G401 (cell line): ENCODE measurements at regions not wholly inside any gene's neighbourhood (a gene's known extent, or its start where the extent isn't known, plus 50 kb on each side); places are given as distances from the start of the nearest gene placed in this dataset.

ENCODE experiments used
- DNase-seq: peaks from one replicate; pipeline ENCODE4 v3.0.0-alpha.2; 2015; ENCODE audit warnings: low spot score
- in situ Hi-C: cut with HindIII; loops from 2 replicates; pipeline ENCODE4 v1.10.0; 2016; ENCODE audit warnings: low sequenced_read_pairs, mixed read lengths

DNA sequence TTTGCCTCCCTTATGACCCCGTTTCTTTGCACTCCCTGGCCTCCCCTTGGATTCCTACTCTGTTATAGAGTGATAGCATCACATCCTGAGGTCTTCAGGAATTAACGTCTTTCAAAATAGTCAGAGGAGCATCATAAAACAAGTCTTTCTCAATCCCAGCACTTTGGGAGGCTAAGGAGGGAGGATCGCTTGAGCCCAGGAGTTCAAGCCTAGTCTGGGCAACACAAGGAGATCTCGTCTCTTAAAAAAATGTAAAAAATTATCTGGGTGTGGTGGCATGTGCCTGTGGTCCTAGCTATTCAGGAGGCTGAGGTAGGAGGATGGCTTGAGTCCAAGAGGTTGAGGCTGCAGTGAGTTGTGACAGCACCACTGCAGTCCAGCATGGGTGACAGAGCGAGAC is 68.7 kb upstream of the AMPD3 start:
- in situ Hi-C loops, result no loop called here
- DNase-seq, result no peak

DNA sequence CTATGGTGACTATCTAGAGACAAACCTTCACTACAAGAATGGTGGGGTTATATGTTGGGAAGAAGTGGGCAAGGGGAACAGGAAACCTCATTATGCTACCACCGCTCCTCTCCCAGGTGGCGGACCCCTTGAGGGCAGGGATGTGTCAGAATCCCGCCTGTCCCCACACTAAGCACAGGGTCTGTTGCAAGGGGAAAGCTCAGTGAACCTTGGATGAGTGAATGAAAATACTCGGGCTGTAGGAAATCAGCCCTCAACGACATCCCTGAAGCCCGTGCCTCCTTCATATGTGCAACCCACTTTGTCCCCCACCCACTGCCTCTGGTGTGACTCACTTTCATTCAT is 68.2 kb upstream of the AMPD3 start:
- in situ Hi-C loops, result no loop called here

DNA sequence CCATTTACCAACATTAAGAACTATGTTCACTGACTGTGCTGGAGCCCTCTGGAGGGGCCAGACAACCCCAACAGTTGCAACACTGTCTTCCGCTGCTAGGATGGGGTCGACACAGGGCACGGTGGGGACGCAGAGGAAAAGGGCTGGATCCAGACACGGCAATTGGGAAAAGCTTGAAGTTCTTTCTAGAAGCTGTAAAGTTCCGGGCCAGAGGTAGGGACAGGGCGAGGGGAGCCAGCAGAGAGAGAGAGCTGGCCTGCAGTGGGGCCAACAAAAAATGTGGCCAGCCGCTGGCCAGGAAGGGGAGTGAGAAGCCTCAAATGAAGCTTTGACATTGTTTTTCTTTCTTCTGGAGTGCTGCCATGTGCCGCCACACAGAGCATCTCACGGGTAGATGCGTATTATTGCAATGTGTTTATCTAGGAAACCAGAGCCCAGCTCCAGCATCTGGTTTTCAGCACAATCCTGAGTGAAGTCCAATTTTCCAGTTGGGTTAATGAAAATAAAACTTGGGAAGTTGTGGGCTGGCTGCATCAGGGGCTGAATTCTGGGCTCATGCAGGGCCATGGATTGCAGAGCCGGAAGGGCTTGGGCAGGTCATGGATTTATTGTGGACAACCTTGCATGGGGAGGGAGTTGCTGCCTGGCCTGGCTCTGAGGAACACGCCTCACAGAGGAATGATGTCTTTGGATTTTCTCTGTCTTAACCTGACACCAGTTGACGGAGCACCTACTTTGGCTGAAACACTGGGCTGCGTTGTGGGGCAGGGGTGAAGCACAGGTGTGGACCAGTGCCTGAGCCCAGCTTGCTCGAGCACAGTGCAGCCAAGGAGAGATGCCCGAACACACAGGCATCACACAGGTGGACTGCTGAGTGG is 67.6 kb upstream of the AMPD3 start:
- in situ Hi-C loops, result no loop called here

More for the DNA sequence above, 68.2 kb upstream of the AMPD3 start:
- no peak for DNase-seq

DNA sequence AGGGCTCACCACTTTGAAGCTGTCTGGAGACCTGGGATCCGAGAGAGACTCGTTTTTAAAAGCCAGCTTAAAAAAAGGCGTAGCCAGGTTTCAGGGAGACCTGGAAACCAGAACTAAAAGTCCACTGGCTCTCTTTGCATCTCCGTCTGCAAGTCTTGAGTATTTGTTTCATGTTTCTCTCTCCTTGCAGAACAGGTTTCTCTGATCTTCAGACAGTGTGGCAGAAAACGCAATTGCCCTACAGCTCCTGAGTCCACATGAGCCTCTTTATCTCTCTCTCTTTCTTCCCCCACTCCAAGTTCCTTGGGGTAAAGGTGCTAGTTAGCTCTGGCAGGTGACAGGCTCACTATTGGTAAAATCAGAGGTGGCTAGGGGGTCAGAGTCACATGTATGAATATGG is 67.0 kb upstream of the AMPD3 start:
- in situ Hi-C loops, result no loop called here
- DNase-seq, result no peak

More for the DNA sequence above, 67.6 kb upstream of the AMPD3 start:
- no peak for DNase-seq

DNA sequence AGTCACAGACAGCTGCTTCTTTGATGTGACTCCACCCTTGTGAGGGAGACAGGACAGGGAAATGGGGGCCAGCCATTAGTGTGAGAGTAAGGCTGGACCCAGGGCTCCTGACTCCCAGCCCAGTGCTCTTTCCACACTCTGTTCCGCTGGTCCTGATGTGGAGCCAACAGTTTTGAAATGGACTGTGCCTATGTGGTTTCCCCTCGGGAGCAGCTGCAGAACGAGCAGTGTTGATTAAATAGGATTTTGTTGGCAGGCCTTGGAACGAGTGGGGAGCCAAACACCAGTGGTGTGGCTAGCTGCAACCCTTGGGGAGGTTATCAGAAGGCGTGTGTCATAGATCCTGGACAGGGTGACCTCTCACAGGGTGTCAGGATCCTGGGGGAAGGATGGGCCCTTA is 66.5 kb upstream of the AMPD3 start:
- in situ Hi-C loops, result no loop called here

DNA sequence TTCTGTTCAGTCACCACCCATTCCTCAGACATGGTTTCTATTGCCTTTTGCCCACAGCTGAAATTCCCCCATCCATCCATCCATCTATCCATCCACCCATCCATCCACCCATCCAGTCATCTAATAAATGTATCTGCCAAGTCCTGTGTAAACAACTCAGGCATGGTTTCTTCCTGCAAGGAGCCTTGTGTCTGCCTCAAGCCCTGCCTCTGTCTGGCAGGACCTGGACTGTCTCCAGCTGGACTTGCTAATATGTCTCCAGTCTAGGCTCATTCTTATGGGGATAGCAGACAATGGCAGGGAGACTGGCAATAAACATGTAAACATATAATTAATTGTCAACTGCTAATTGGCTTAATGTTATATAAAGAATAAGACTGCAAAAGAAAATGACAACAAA is 64.7 kb upstream of the AMPD3 start:
- DNase-seq, result no peak
- in situ Hi-C loops, result no loop called here

More for the DNA sequence above, 66.5 kb upstream of the AMPD3 start:
- DNase-seq, result no peak

DNA sequence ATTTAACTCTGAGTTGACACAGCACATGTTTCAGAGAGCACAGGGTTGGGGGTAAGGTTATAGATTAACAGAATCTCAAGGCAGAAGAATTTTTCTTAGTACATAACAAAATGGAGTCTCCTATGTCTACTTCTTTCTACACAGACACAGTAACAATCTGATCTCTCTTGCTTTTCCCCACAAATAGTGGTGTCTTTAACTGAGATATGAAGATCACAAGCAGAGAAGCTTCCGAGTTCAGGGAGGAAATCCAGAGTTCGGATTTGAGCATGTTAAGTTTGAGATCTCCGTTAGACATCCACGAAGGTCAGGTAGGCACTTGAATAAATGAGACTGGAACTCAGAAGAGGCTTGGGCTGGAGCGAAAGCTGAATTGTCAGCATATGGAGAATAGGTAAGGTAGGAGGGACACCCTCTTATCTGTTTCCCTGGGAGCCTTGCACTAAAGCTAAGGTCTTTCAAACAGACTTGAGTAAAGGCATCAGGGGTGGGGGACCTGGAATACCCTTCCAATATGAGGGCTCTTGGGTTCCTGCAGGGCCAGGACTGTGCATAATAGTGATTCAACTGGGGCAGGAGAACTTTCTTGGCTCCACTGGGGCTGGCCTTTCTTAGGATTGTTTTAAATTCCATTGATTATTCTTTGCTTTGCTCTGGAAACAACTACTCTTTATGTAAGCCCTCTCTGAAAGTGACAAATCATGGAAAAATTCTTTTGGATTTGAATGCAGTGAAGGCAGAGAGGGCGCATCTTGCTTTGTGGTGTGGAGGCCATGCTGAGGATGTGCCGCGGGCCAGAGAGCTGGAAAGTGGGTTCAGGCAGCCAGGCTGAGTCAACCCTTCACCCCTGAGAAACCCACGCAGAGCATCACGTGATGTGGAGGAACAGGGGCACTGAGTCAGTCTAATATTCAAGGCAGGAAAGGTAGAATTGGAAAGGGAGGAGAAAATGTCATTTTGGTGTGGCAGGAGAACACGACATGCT is 62.7 kb upstream of the AMPD3 start:
- in situ Hi-C loops, result no loop called here
- no peak for DNase-seq

DNA sequence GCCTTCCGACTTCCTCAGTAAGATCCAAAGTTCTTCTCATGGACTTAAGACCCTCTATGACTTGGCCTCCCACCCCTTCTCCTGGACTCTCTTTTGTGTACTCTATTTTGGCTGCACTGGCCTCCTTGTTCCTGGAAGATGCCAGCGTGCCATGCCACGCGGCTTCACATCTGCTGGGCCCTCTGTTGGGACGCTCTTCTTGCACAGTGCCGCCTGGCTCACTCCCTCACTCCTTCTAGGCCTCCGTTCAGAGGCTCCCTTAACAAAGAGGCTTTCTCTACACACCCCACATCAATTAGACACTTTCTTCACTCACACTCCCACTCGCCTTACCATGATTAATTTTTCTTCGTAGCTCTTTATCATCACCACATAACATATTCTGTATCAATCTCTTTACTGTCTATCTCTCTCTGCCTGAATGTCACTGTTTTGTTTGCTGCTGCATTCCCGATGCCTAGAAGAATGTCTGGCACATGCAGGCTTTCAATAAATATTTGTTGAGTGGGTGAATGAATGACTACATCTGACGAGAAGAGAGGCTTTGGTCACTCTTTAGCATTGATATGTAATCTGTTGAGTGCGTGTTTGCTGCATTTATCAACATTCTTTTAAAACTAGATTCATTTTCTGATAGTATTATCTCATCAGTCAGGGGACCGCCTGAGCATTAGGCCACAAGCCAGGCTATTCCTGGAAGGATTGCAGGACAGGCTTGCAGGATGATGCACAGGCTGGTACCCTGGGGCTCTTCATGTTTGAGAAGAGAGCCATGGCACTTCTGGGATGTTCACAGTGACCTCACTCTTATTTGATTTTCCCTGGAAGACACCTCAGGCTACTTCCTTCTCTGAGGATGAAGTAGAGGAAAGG is 60.6 kb upstream of the AMPD3 start:
- DNase-seq, result no peak
- in situ Hi-C loops, result no loop called here

DNA sequence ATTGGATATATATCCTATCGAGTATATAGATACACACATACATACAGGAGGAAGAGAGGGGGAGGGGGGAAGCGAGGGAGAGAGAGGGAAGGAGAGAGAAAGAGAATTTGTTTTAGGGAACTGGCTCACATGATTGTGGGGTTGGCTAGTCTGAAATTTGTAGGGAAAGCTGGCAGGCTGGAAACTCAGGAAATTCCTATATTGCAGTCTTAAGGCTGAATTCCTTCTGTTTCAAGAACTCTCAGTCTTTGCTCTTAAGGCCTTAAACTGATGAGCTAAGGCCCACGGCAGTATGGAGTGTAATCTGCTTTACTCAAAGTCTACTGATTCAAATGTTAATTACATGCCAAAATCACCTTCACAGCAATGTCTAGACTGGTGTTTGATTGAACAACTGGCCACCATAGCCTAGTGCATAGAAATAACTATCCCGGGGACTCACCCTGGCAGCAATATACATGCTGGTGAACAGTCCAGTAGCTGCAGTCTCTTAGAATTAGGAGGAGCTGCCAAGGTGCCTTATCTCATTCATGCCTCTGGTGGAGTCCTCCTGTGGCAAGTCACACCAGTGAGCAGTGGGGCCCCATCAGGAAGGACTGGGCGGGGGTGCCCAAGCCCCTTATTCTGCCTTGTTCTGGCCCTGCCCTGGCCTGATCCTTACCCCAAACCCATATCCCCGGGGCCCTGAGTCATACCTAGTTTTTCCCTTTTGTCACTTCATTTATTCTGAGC is 59.7 kb upstream of the AMPD3 start:
- in situ Hi-C loops, result no loop called here
- no peak for DNase-seq

DNA sequence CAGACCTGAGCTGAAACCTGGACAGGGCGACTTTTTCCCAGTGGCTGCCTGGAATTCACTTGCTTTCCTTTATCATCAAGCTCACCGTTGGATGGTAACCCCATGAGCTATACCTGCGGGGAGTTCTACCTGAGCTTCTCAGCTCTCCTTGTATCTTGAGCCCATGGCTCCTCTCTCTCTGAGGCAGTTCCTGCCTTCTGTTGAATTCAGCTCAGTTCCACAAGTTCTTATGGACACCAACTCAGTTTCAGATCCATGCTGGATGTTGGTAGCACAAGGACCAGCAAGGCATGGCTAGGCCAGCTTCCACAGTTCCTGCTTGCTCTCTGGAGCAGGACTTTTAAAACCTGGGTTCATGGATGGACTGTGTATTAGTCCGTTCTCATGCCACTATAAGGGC is 58.3 kb upstream of the AMPD3 start:
- in situ Hi-C loops, result no loop called here
- no peak for DNase-seq

DNA sequence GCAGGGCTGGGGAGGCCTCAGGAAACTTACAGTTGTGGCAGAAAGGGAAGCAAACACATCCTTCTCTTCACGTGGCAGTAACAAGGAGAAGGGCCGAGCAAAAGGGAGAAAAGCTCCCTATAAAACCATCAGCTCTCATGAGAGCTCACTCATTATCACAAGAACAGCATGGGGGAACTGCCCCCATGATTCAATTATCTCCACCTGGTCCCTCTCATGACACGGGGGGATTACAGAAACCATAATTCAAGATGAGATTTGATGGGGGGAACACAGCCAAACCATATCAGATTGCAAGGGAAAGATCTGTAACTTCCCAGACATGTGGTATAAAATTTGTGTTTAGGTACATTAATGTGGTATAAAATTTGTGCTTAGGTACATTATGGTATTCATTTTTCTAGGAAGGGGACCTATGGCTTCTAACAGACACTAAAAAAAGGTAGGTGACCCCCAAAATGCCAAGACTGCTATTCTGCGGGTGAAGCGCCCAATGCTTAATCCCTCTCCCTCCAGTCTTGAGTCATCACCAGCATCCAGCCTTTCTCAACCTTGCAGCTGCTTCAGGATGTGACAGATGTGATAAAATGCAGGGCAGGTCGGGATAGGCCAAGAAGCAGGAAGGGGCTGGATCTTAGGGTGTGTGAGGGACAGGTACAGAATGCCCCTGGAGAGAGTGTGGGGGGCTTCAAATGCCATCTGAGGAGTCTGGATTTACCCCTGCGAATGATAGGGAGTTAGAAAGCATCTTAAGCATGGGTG is 57.7 kb upstream of the AMPD3 start:
- no peak for DNase-seq
- in situ Hi-C loops, result no loop called here

DNA sequence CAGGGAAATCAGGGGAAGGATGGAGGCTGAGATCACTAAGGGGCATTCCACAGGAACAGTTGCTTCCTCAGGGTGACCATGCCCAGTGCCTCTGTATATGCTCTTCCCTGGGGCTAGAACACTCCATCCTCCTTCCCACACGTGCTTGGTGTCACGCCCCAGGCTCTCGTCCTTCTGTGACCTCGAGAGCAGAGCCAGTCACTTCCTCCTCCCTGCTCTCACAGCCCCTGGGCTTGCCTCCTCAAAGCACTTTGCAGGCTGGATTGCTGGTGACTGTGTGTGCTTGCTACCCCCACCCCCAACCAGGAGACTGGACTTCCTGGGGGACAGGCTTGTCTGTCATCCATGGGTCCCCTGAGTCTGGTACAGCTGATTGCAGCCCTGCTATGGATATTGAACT is 56.5 kb upstream of the AMPD3 start:
- in situ Hi-C loops, result no loop called here
- no peak for DNase-seq

DNA sequence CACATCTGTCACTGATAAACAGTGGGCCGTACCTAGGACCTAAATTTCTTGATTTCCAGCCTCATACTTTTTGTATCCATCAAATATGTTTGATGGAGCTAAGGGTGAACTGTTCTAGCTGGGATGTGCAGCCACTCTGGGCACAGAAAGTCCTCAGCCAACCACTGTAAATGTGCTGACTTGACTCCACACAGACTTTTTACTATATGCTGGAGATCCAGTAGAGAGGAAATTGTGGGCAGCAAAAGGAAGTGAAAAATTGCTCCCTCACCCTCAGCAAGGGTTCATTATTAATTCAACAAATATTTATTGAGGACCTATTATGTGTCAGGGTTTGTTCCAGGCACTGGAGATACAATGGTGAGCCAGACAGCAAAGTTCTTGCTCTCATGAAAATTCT is 54.2 kb upstream of the AMPD3 start:
- no peak for DNase-seq

DNA sequence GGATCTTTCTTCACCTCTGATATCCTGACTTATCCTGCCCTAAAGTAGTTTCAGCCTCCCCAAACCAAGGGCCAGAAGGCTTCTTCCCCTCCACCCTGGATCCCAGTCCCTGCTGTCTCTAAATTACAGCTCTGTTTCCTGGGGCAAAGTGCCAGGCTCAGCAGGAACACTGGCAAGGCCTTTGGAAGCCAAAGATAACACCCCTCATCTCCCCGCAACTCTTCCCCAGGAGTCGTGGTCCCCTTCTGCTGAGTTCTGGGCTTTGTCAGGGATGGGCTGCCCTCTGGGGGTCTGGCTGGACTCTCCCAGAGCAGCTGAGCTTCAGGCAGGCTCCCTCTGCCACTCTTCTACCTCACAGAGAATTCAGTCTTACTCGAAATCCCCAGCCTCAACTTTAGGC is 53.8 kb upstream of the AMPD3 start:
- peak; percentile 23 for DNase-seq
- in situ Hi-C loops, result no loop called here

More for the DNA sequence above, 54.2 kb upstream of the AMPD3 start:
- in situ Hi-C loops, result no loop called here

DNA sequence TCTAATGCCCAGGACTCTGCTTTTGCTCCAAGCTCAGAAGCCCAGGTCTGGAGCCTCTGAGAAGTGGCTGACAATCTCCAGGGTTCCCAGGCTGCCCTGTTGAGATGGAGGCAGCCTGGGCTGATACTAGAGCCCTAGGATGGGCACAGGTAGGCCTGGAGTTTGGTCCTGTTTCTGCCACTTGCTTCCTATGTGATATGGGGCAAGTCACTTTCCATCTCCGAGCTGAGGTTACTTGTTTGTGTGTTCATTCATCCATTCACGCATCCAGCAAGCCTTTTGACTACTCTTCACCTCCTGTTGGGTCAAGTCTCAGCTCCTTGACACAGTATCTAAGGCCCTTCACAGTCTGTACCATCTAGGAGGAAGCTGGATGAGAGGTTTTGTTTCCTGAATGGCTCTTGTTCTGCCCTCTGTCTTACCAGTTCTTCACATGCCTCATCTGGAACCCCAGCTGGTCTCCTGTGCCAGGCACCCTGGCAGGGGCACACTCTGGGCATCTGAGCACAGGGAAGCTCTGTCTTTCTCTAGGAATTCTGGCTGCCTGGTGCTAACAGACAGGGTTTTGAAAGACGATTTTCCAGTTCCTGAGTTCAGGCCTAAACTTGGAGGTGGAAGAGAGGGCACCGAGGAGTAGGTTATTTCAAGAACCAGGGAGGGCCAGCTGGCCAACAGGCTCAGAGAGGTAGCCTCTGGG is 53.2 kb upstream of the AMPD3 start:
- no peak for DNase-seq
- in situ Hi-C loops, result no loop called here
